Stimulated activated naive CD4-positive, alpha-beta T cell (primary cell): ENCODE measurements at regions not wholly inside any gene's neighbourhood (a gene's known extent, or its start where the extent isn't known, plus 50 kb on each side); places are given as distances from the start of the nearest gene placed in this dataset.
"Not testable (repeated sequence)": the region's sequence is repeated elsewhere in the genome, so short reads cannot be mapped to it uniquely, and the experiment has no call there.

Experiments used
- DNase-seq, 6 experiments: peaks; one replicate each; lab custom pipeline; 2025; lab: John Stamatoyannopoulos, UW

DNA sequence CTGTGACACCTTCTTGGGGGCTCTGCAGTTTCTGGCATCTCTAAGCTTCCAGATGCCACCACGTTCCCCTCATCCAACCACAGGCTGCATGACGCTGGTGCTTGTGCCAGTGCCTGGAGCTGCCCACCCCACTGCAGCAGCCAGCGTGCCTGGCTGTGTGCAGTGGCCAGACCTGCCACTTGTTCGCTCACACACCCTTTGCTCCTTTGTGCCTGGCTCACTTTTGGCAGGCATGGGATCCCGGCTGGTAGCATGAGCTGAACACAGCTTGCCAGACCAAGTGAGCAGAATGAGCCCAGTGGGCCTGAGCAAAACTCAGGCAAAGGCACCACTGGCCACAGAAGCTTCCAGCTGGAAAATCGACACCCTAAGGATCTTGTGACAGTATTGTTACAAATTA, 562.9 kb upstream of the ACO1 start:
- no peak for DNase-seq

DNA sequence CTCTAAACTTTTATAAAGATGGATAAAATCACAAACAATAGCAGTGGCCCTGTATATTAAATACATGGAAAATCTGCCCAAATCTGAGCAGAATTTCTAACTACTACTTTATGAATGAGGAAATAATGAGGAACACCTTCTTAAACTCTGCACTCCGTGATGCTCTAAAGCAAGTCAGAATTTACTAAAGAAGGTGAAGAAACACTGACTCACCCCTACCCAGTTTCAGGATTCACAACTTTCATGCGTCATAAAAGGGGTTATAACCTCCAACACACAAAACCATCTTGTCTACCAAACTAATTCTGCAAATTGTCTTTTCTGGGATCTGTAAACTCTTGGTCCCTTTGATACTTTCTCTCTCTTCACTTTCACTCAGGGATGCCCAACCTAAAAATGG, 561.1 kb upstream of the ACO1 start:
- no peak for DNase-seq

DNA sequence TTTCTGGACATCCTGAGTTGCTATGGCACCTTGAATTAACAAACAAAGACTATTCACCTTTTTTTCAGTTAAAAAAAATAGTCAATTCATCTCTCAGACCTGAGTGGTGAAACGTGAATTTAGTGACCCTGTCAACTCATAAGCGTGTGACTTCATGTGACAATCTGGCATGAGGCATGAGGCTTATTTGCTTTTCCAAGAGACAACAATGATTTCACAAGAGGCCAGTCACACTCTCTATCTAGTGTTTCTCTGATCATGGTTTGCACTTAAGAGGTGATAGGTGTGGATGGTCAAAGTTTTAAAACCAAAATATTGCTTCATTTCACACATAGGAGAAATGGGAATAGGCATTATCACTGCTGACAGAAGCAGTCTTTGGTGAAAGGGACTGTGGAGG, 559.6 kb upstream of the ACO1 start:
- DNase-seq = no peak

DNA sequence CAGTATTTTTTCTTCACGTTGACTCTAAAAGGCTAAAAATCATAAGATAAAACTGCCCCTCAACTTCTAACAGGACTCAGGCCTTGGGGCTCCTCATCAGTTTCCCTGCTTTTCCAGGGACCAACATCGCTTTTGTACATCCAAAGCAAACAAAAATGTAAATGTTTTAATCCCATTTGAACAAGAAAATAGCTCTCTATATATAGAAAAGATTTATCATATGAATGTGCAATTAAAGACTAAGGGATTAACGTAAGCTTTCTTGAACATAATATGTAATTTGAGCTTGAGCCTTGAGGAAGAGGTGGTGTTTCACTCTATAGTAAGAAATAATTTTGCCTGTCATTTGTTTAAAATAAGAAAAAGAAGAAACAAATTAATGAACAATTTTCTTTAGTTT, 547.2 kb upstream of the ACO1 start:
- no peak for DNase-seq

DNA sequence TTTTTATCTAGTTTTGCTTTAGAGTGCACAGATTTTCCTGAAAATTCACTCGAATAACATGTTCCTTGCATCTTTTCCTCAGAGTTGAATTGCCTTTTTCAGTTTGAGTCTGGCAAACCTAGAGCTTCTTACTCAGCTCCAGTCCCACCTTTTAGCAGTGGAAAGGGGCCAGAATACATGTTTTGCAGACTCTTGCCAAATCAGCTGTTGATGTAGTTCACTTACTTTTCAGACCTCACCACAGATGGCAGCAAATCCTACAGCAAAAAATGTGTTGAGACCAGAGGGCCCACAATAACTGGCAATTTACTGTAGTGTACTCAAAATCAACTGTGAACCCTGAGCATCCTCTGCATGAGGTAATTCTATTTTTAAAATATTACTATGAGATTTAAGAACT, 545.2 kb upstream of the ACO1 start:
- DNase-seq = no peak

DNA sequence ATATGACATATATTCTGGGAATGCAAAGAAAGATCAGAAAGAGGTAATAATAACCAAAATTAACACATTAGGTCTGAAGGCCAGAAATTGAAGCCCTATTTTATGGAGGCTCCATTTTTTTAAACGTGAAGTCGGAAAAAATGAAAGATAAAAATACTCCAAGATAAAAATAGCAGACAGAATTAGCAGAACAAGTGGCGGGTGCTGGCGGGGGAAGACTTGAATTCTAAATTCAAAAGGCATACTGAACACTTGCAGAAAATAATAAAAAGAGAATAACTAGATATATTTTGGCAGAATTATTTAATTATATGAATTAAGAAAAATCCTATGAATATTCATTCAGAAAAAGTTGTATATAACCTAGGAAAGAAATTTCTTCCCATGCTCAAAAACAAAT, 543.7 kb upstream of the ACO1 start:
- no peak for DNase-seq

DNA sequence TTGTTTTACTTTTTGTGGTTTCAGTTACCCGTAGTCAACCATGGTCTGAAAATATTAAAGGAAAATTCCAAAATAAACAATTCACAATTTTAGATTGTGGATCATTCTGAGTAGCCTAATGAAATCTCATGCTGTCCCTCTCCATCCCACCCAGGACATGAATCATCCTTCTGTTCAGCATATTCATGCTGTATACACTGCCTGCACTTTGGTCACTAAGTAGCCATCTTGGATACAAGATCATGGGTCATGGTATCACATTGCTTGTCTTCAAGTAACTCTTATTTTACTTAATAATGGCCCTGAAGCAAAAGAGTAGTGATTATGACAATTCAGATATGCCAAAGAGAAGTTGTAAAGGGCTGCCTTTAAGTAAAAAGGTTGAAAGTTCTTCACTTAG, 536.5 kb upstream of the ACO1 start:
- no peak for DNase-seq

DNA sequence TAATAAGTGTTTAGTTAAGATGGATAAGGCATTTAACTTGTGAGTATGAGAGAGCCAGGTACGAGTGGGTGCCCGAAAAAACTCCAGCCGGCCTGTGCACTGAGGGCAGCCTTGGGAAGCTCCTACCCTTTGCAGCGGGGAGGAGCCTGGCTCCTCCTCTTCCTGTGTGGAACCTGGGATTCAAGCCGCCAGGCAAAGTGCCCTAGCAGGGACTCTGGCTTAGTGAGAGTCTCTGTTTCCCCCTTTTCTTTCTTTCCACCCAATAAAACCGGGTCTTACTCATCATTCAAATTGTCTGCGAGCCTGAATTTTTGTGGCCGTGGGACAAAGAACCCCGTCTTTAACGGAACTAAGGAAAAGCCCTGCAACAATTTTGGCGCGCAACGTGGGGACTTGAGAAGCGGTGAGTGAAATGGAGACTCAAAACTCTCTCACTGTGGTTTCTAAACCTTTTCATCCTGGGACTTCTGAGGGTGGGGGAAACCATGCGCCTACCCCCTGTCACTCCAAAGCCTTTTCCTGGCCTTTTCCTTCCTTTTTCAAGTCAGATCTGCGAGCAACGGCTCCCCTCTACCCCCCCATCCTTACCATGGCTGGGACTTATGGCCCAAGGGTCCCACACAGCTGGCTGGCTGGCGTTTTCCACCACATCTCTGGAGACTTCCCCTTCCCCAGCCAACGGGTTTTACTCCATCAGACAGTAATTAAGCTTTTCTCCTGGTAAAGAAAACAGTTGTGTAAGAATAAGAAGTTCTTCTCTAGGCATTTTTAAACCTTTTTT, 535.7 kb upstream of the ACO1 start:
- no peak for DNase-seq

DNA sequence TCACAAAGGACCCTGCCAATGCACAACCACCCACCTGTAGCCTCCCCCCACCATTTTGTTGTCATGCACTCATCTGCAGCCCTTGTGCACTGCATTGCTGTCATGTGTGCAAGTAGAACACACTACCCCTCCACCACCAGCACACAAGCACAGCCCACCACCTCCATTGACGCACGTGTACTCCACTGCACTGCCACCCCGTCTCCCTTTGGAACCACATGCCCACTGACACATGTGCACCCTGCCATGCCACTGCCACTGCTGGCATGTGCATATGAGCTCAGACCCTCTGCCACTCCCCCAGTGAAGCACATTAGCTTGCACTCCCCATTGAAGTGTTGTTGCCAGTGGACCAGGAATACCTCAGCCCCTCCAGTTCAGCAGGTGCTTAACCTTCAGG, 530.3 kb upstream of the ACO1 start:
- DNase-seq = no peak

DNA sequence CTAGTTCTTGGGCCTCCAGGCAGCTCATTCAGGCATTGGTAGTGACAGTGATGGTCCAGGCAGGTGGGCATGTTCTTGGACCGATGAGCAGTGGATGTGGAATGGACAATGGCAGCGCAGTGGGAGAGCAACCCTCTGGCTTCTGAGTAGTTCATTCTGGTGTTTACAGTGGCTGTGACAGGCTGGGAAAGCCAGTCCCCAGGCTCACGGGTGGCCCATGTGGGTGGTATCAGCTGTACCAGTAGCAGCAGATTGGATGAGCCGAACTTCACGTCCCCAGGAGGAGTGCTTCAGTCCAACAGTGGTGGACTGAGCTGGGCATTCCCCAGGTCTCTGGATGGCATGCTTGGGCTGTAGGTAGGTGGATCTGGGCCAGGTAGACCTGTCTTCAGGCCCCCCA, 515.6 kb upstream of the ACO1 start:
- DNase-seq = no peak

DNA sequence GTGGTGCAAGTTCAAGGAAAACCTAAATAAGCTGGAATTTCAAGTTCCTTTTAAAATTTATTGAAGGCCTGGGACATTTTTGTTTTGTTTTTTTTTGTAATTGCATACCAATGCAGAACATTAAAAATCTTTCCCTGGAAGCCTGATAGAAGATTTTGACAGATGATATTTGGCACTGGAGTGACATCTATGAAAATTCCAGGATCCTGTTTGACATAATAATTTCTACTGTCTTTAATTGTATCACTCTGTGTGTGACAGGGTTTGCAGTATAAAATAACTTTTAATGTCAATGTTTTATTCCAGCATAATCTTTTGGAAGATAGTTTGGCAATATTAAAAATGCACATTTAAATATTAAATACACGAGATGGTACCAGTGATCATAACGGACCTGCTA, 514.2 kb upstream of the ACO1 start:
- DNase-seq = no peak

DNA sequence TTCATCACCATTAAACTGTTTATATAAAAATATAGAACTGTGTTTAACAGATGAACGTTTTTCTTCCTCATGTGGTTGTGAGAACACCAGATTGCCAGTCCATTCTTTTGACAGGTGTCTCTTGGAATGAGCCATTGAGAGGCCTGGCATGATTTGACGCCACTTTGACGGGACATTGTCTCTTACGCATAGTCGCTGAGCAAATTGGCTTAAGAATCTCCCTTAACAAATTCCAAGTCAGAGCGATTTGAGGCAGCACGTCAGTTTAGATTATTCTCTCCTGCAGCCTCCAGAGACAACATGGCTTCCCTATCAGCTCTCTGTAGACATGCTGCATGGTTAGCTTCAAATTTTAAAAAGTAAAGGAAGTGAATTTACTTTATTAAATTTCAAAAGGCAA, 510.7 kb upstream of the ACO1 start:
- DNase-seq = no peak

DNA sequence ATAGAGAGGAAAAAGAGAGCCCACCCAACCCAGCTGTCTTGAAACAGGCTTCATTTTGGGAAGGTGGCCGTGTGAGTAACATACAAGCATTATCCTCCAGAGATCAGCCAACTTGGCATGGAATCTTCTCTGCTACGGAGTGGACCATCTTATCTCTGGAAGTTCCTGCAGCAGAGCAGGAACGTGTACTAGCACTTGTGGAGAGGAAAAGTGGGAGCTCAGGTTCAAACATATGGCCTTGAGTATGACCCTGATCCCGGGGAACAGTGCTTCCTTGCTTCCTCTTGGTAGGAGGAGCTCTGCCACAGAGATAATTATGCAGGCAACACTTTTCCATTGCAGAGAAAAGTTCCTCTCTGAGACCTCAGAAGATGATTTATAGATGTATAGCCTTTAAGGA, 490.4 kb upstream of the ACO1 start:
- DNase-seq = no peak

DNA sequence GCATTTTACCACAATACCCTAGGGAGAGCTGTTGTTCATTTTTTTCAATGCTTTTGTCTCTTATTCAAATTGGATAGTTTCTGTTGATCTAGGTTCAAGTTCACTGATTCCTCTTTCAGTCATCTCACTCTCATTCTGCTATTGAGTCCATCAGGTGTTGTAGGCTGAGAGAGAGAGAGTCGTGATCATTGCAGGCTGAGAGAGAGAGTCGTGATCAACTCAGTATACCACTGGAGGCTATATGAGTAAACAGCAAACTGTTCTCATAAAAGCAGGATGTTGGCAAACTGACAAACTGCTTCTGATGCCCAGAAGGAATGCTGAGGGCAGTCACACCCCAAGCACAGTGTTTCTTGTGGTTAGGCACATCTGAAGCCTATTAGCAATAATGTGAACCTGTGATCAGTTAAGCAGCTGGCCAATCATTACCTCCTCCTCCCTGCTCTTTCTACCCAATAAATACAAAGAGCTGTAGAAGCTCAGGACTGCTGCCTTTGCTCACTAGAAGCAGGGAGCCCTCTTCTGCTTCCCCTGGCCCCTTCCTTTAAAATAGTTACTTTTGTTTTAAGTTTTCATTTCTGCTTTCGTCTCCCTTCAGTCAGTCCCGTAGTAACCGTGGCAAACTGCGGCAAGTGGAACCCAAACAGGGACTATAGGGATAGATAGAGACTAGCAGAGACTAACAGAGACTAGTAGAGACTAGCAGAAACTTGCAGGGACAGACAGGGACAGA, 476.1 kb upstream of the ACO1 start:
- no peak for DNase-seq

DNA sequence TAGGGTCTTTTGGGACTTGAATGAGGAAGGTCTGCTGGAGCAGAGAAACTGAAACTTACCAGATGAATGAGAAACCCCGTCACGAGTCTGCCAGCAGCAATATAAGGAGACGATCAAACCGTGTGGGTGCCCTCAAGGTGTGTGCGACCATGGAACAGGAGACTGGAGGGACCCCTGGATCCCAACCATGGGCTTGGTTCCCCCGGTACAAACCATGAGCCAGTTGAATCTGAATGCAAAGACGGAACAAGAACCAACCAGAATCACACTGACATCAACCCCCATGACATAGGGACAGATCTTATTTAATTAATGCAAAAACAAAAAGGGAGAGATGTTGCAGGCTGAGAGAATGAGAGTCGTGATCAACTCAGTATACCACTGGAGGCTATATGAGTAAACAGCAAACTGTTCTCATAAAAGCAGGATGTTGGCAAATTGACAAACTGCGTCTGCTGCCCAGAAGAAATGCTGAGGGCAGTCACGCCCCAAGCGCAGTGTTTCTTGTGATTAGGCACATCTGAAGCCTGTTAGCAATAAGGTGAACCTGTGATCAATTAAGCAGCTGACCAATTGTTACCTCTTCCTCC, 475.5 kb upstream of the ACO1 start:
- DNase-seq = no peak

DNA sequence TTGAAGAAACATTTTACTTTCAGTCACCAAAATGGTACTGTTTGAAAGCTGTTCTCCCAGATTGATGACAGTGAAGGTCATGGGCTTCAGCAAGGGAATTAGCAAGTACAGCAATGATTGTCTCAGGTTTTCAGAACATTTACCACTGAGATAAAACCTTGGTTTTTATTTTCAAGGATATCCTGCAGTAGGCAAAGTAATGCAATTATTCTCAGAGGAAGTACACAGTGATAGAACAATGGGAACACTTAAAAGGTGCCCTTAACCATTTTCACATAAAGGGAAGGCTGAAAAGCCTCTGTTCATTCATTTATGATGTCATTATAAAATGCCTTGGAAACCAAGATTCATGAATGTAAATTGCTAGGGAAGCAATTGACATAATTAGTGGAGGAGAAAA, 471.8 kb upstream of the ACO1 start:
- DNase-seq = no peak

DNA sequence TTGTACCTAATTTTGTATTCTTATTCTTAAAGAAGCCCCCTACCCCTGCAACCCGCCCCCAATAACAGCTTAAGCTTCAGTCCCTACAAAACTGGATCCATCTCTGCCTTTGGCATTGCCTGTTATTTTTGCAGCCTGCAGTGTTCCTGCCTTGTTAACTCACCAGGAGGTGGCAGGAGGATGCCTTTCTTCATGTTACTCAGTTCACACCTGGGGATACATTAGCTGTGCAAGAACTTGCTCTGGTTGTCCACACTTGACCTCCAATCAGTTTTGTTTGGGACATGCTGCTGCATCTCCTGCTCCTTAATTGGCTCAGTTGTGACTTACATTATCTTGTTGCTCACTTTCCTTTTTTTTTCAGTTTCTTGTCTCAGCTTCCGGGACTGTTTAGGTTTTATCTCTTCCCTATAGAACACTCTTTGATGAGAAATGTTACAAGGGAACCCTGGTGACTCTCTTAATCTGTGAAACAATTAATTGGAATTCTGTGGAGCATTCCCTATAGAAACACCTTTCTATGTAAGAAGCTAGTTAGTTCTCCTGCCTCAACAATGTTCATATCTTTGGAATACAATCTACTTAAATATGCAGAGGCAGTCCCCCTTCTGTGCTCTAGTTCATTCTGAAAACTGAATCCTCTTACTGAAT, 467.7 kb upstream of the ACO1 start:
- no peak for DNase-seq

DNA sequence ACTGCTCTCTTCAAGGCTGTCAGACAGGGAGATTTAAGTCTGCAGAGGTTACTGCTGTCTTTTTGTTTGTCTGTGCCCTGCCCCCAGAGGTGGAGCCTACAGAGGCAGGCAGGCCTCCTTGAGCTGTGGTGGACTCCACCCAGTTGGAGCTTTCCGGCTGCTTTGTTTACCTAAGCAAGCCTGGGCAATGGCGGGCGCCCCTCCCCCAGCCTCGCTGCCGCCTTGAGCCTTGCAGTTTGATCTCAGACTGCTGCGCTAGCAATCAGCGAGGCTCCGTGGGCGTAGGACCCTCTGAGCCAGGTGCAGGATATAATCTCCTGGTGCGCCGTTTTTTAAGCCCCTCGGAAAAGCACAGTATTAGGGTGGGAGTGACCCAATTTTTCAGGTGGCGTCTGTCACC, 446.7 kb upstream of the ACO1 start:
- DNase-seq = not testable (repeated sequence)

DNA sequence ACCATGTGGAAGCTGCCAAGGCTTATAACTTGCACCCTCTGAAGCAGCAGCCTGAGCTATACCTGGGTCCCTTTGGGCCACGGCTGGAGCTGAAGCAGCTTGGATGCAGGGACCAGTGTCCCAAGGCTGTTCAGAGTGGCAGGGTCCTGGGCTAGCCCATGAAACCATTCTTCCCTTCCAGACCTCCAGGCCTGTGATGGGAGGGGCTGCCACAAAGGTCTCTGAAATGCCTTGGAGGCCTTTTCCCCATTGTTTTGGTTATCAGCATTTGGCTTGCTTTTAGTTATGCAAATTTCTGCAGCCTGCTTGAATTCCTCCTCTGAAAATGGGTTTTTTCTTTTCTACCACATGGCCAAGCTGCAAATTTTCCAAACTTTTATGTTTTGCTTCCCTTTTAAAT, 433.7 kb upstream of the ACO1 start:
- DNase-seq = no peak

DNA sequence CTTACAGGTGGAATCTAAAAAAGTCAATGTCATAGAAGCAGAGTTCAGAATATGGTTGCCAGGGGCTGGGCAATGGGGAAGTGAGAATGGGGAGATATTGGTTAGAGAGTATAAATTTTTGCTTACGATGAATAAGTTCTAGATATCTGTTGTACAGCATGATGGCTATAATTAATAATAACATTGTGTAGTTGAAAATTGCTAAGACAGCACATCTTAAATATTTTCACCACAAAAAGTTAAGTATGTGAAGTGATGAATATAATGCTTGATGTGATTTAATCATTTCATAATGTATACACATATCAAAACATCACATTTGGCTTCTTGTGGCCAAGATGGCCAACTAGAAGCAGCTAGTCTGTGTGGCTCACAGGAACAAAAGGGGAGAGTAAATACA, 425.9 kb upstream of the ACO1 start:
- DNase-seq = no peak

DNA sequence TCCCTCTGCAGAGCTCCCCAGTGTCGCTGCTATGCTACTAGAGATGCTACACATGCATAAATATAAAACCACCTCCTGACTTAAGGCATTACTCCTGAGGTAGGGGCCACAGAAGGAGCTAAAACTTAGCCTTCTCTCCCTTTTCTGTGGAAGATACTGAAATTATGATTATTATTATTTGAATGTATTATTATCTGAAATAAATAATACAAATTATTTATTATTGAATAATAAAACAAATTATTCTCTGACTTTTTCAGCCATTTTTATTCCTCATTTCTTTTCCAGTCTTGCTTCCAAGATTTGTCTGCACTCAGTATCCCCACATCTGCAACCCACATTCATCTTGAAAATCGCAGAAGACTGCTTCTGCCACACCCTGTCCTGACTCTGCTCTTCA, 414.9 kb upstream of the ACO1 start:
- no peak for DNase-seq

DNA sequence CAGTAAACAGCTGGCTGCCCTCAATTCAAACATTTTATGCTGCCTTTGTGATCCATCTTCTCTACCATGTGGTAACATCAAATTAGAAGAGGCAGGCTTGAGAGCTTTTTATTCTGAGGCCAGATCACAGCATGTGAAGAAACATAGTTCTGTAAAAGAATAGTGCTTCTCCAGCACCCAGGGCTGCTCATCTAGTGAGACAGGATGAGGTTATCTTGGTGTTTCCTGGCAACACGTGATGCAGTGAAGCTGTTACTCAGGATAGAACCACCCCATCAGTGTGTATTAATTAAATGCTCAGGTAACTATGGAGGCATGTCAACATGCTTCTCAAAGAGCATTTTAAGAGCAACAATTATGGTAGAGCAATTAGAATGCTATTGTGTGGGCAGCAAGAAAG, 400.5 kb upstream of the ACO1 start:
- DNase-seq = no peak

DNA sequence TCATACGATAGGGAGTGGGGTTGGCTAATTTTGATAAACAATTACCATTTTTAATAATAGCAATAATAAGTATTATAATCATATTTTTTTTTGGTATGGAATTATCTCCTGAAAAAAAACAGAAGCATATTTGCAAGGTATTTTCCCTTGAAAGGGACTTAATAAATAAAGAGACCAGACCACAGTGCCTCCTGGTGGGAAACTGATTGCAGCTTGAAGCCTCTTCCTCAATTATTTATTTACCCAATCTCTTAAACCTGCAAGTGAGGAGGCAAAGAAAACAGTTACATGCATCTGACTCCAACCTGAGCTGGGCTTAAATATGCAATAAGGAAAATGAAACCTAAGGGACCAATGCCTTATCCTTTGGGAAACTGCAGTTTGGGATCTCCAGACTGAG, 388.1 kb upstream of the ACO1 start:
- DNase-seq = no peak
